Caco-2 (cell line): ENCODE measurements at regions not wholly inside any gene's neighbourhood (a gene's known extent, or its start where the extent isn't known, plus 50 kb on each side); places are given as distances from the start of the nearest gene placed in this dataset.

ENCODE experiments used
- BruUV-seq: library from RNA; stranded (reverse); fragments of 400-500 nt; replicated peaks from 2 replicates; lab custom pipeline; 2021; lab: Mats Ljungman, UMichigan
- CTCF ChIA-PET: fragments of 300-600 bp; sonication (Branson Sonifier 250); formaldehyde crosslinking; loops from one replicate; lab custom pipeline; 2022; ENCODE audit warnings: antibody characterized with exemption; lab: Charles Lee
- POLR2A ChIA-PET: fragments of 300-600 bp; sonication (Branson Sonifier 250); formaldehyde crosslinking; loops from one replicate; lab custom pipeline; 2022; ENCODE audit warnings: antibody characterized with exemption; lab: Charles Lee
- DNase-seq, 2 experiments: peaks; one replicate each; pipeline versions ENCODE4 v3.0.0 to v3.0.0-alpha.2; 2020 to 2022
- H3K27me3 ChIP-seq: replicated peaks from 2 replicates; pipeline ENCODE4 v1.6.0; 2011; ENCODE audit warnings: low read length; ENCODE audit not compliant: control insufficient read depth, insufficient read depth
- H3K36me3 ChIP-seq: 2 replicates; pipeline ENCODE4 v1.5.1; 2011; ENCODE audit warnings: low read length; ENCODE audit not compliant: control insufficient read depth, insufficient read depth
- H3K4me1 ChIP-seq: fragments of 250-450 bp; sonication (Bioruptor Pico); 2 replicates; pipeline ENCODE4 v1.5.1; 2020; ENCODE audit warnings: mild to moderate bottlenecking
- H3K4me3 ChIP-seq: 2 replicates; pipeline ENCODE4 v1.5.1; 2011; ENCODE audit warnings: low read depth, mild to moderate bottlenecking, control low read depth, low read length
- H3K9me3 ChIP-seq: fragments of 250-450 bp; sonication (Bioruptor Pico); 2 replicates; pipeline ENCODE4 v1.5.1; 2020; ENCODE audit warnings: mild to moderate bottlenecking, moderate library complexity
- H3K27ac Mint-ChIP-seq: one replicate; pipeline ENCODE4 v1.8.0; 2022; ENCODE audit warnings: mixed read lengths; ENCODE audit not compliant: unreplicated experiment
- H3K27me3 Mint-ChIP-seq: one replicate; pipeline ENCODE4 v1.8.0; 2022; ENCODE audit warnings: mixed read lengths; ENCODE audit not compliant: insufficient read depth, unreplicated experiment
- H3K36me3 Mint-ChIP-seq: one replicate; pipeline ENCODE4 v1.8.0; 2022; ENCODE audit warnings: mild to moderate bottlenecking, mixed read lengths; ENCODE audit not compliant: insufficient read depth, unreplicated experiment
- H3K4me1 Mint-ChIP-seq: one replicate; pipeline ENCODE4 v1.8.0; 2022; ENCODE audit warnings: low read depth, mixed read lengths; ENCODE audit not compliant: unreplicated experiment
- H3K4me3 Mint-ChIP-seq: one replicate; pipeline ENCODE4 v1.8.0; 2022; ENCODE audit warnings: mild to moderate bottlenecking, moderate library complexity, mixed read lengths; ENCODE audit not compliant: unreplicated experiment
- H3K9me3 Mint-ChIP-seq: one replicate; pipeline ENCODE4 v1.8.0; 2022; ENCODE audit warnings: mixed read lengths; ENCODE audit not compliant: unreplicated experiment
- CTCF ChIP-seq, 2 experiments: fragments of 200-600 bp in 1 of 2; IDR thresholded peaks; 1 replicate in 1 of 2; 2 replicates in 1 of 2; pipeline versions ENCODE4 v1.5.1 to v1.8.0; 2011 to 2022; ENCODE audit warnings: antibody characterized with exemption in 1 of 2, control low read depth in 1 of 2, inconsistent platforms in 1 of 2, low read depth in 1 of 2, low read length in 1 of 2, mild to moderate bottlenecking in 1 of 2, moderate library complexity in 1 of 2; ENCODE audit not compliant: insufficient read depth in 1 of 2, severe bottlenecking in 1 of 2, unreplicated experiment in 1 of 2
- intact Hi-C: fragments of 100-400 bp; cut with micrococcal nuclease; formaldehyde crosslinking; loops from one replicate; pipeline ENCODE4 v1.10.0; 2022; ENCODE audit not compliant: unreplicated experiment

DNA sequence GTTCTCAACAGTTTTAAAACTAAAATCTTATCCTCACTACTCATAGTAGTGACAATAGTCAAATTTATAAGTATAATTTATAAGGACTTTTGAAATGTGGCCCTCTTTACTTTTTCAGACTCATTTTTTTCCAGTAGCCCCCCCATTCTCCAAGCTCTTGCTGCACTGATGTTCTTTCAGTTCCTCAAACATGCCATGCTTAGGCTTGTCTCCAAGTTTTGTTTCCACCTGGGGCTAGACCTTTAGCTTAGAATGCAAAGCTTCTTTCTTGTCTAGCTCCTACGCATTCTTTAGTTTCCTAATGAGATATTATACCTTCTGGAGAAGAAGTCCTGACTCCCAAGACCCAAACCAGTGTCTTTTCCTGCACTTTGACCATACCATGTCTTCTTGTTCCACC, 222.6 kb downstream of the NOL4 start:
- H3K36me3 ChIP-seq, result no peaks in the 10 kb centered on the region
- no peak overlapping the region for H3K27ac Mint-ChIP-seq
- CTCF ChIA-PET, result no interaction called here
- DNase-seq, result no peak
- H3K9me3 Mint-ChIP-seq, result no peaks in the 10 kb centered on the region
- H3K27me3 Mint-ChIP-seq, result peaks cover 4% of the 10 kb centered on the region
- H3K4me3 Mint-ChIP-seq, result no peak overlapping the region
- BruUV-seq, result no TSS peak
- H3K9me3 ChIP-seq, result no peaks in the 10 kb centered on the region
- H3K27me3 ChIP-seq, result no peaks in the 10 kb centered on the region
- intact Hi-C loops, result no loop called here
- H3K4me3 ChIP-seq, result no peak overlapping the region
- H3K4me1 Mint-ChIP-seq, result no peaks in the 10 kb centered on the region
- no peaks in the 10 kb centered on the region for H3K36me3 Mint-ChIP-seq
- no peaks in the 10 kb centered on the region for H3K4me1 ChIP-seq
- POLR2A ChIA-PET, result no interaction called here
- no peak for TF ChIP-seq CTCF (IDR thresholded peaks at IDR 0.05; ENCODE audit: insufficient read depth in 1 of 2, low read depth in 1 of 2, low read length in 1 of 2, severe bottlenecking in 1 of 2, unreplicated experiment in 1 of 2)

GRCh38 chr18:34001376-34001775, 223.3 kb downstream of the NOL4 start:
- H3K9me3 Mint-ChIP-seq, result no peaks in the 10 kb centered on the region
- BruUV-seq, result no TSS peak
- POLR2A ChIA-PET, result no interaction called here
- H3K27me3 Mint-ChIP-seq, result peaks cover 4% of the 10 kb centered on the region
- intact Hi-C loops, result no loop called here
- Histone ChIP-seq H3K9me3 (no peaks in the 10 kb centered on the region), H3K4me1 (no peaks in the 10 kb centered on the region), H3K4me3 (no peak overlapping the region), H3K27me3 (no peaks in the 10 kb centered on the region), H3K36me3 (no peaks in the 10 kb centered on the region)
- CTCF ChIA-PET, result no interaction called here
- no peak for DNase-seq
- H3K27ac Mint-ChIP-seq, result no peak overlapping the region
- H3K4me3 Mint-ChIP-seq, result no peak overlapping the region
- H3K36me3 Mint-ChIP-seq, result no peaks in the 10 kb centered on the region
- TF ChIP-seq CTCF (IDR thresholded peaks at IDR 0.05; ENCODE audit: insufficient read depth in 1 of 2, low read depth in 1 of 2, low read length in 1 of 2, severe bottlenecking in 1 of 2, unreplicated experiment in 1 of 2), result no peak
- H3K4me1 Mint-ChIP-seq, result no peaks in the 10 kb centered on the region

DNA sequence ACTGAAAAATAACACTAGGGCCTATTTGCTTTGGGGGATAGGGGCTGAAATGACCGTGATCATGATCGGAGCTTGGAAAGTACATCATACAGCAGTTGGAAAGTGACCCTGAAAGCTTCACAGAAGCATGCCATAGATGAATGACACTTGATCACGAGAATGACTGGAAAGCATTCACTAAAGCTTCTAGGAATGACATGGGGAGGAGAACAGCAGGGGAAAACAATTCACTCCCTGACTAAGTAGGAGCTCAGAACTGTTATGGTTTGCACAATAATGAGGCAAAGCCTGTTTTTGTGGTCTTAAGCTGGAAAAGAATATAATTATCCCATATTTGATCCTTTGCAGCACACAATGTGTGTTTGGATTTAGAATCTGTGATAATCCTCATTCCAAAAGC, 237.5 kb downstream of the NOL4 start:
- H3K36me3 Mint-ChIP-seq, result no peaks in the 10 kb centered on the region

More for the DNA sequence above, 237.5 kb downstream of the NOL4 start:
- CTCF ChIA-PET, result no interaction called here
- Histone ChIP-seq H3K4me3 (no peak overlapping the region), H3K4me1 (no peaks in the 10 kb centered on the region), H3K27me3 (no peaks in the 10 kb centered on the region), H3K36me3 (no peaks in the 10 kb centered on the region), H3K9me3 (no peaks in the 10 kb centered on the region)
- no peaks in the 10 kb centered on the region for H3K27me3 Mint-ChIP-seq
- no peak overlapping the region for H3K27ac Mint-ChIP-seq
- no peaks in the 10 kb centered on the region for H3K4me1 Mint-ChIP-seq
- DNase-seq, result no peak
- no TSS peak for BruUV-seq
- no peak overlapping the region for H3K4me3 Mint-ChIP-seq
- intact Hi-C loops, result no loop called here
- TF ChIP-seq CTCF (IDR thresholded peaks at IDR 0.05; ENCODE audit: insufficient read depth in 1 of 2, low read depth in 1 of 2, low read length in 1 of 2, severe bottlenecking in 1 of 2, unreplicated experiment in 1 of 2), result no peak
- POLR2A ChIA-PET, result no interaction called here
- H3K9me3 Mint-ChIP-seq, result no peaks in the 10 kb centered on the region
